DOHH2 (cell line): ENCODE measurements at regions not wholly inside any gene's neighbourhood (a gene's known extent, or its start where the extent isn't known, plus 50 kb on each side); places are given as distances from the start of the nearest gene placed in this dataset.

Experiments
- H3F3A ChIP-seq: fragments of 200-600 bp; sonication (generic), shearing (Covaris generic); 2 replicates; pipeline ENCODE4 v1.6.0; 2016; ENCODE audit warnings: antibody characterized with exemption, mild to moderate bottlenecking; ENCODE audit not compliant: control insufficient read depth, insufficient read depth
- H3K27ac ChIP-seq: fragments of 200-600 bp; sonication (generic); 2 replicates; pipeline ENCODE4 v1.5.1; 2014; ENCODE audit warnings: low read depth, mild to moderate bottlenecking, low read length, moderate library complexity
- H3K27me3 ChIP-seq: fragments of 200-600 bp; sonication (generic); 2 replicates; pipeline ENCODE4 v1.6.1; 2014; ENCODE audit warnings: mild to moderate bottlenecking, low read length, mixed read lengths; ENCODE audit not compliant: control insufficient read depth
- H3K36me3 ChIP-seq: fragments of 200-600 bp; sonication (generic); 2 replicates; pipeline ENCODE4 v1.6.1; 2014; ENCODE audit warnings: mild to moderate bottlenecking, low read length, moderate library complexity, mixed read lengths; ENCODE audit not compliant: control insufficient read depth
- H3K4me1 ChIP-seq: fragments of 200-600 bp; sonication (generic); 2 replicates; pipeline ENCODE4 v1.6.1; 2014; ENCODE audit warnings: mild to moderate bottlenecking, low read length, mixed read lengths; ENCODE audit not compliant: control insufficient read depth
- H3K4me2 ChIP-seq: fragments of 200-600 bp; sonication (generic); 2 replicates; pipeline ENCODE4 v1.6.0; 2014; ENCODE audit warnings: mild to moderate bottlenecking, low read length, moderate library complexity
- H3K4me3 ChIP-seq: fragments of 200-600 bp; sonication (generic); 2 replicates; pipeline ENCODE4 v1.5.1; 2014; ENCODE audit warnings: mild to moderate bottlenecking, low read length, mixed read lengths
- H3K79me2 ChIP-seq: fragments of 200-600 bp; sonication (generic); 2 replicates; pipeline ENCODE4 v1.6.1; 2014; ENCODE audit warnings: mild to moderate bottlenecking, low read length, mixed read lengths; ENCODE audit not compliant: control insufficient read depth
- H3K9me2 ChIP-seq: fragments of 200-600 bp; sonication (generic); replicated peaks from 2 replicates; pipeline ENCODE4 v1.6.1; 2014; ENCODE audit warnings: mild to moderate bottlenecking, low read length, mixed read lengths; ENCODE audit not compliant: control insufficient read depth
- H3K9me3 ChIP-seq: fragments of 200-600 bp; sonication (generic); 2 replicates; pipeline ENCODE4 v1.6.1; 2014; ENCODE audit warnings: antibody characterized with exemption, low read length, mixed read lengths; ENCODE audit not compliant: control insufficient read depth, insufficient read depth
- H4K20me1 ChIP-seq: fragments of 200-600 bp; sonication (generic); 2 replicates; pipeline ENCODE4 v1.6.0; 2014; ENCODE audit warnings: low read depth, mild to moderate bottlenecking, antibody characterized with exemption, low read length, moderate library complexity; ENCODE audit not compliant: control insufficient read depth, insufficient read depth
- EZH2phosphoT487 ChIP-seq: fragments of 200-600 bp; sonication (generic); IDR thresholded peaks from 2 replicates; pipeline ENCODE4 v1.6.1; 2017; ENCODE audit warnings: borderline replicate concordance, mild to moderate bottlenecking, antibody characterized with exemption, low read length, moderate library complexity, mixed read lengths
- TF ChIP-seq, protein P1 (sequence below): fragments of 200-600 bp; sonication (generic); IDR thresholded peaks from one replicate; pipeline ENCODE4 v1.5.1; 2014; ENCODE audit warnings: antibody characterized with exemption, mild to moderate bottlenecking, low read depth, low read length; ENCODE audit not compliant: poor library complexity, severe bottlenecking

DNA sequence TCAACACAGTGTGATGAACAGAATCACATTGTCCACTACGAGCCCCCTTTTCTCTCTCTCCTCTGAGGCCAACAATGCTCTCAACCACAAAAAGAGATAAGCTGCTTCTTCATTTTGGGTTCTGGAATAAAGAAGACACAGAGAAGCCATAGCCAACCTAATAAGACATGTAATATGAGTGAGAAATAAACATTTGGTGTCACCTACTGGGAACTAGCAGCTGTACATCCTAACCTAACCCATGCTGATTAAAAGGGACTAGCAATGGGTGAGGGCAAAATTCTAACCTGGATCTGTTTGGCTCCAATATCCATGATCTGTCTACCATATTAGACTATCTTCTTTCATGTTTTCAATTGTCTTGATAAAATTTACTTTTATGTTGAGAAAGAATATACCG lies 369.1 kb upstream of the MARCKS start:
- Histone ChIP-seq H3K4me3 (no peak overlapping the region), H3K79me2 (no peaks in the 10 kb centered on the region), H3F3A (no peaks in the 10 kb centered on the region), H3K4me1 (no peaks in the 10 kb centered on the region), H3K4me2 (no peak overlapping the region), H3K27me3 (no peaks in the 10 kb centered on the region), H3K27ac (no peak overlapping the region), H3K36me3 (no peaks in the 10 kb centered on the region), H4K20me1 (no peaks in the 10 kb centered on the region), H3K9me2 (no peaks in the 10 kb centered on the region), H3K9me3 (no peaks in the 10 kb centered on the region)
- TF ChIP-seq, protein P1, sequence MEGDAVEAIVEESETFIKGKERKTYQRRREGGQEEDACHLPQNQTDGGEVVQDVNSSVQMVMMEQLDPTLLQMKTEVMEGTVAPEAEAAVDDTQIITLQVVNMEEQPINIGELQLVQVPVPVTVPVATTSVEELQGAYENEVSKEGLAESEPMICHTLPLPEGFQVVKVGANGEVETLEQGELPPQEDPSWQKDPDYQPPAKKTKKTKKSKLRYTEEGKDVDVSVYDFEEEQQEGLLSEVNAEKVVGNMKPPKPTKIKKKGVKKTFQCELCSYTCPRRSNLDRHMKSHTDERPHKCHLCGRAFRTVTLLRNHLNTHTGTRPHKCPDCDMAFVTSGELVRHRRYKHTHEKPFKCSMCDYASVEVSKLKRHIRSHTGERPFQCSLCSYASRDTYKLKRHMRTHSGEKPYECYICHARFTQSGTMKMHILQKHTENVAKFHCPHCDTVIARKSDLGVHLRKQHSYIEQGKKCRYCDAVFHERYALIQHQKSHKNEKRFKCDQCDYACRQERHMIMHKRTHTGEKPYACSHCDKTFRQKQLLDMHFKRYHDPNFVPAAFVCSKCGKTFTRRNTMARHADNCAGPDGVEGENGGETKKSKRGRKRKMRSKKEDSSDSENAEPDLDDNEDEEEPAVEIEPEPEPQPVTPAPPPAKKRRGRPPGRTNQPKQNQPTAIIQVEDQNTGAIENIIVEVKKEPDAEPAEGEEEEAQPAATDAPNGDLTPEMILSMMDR, result no peak

DNA sequence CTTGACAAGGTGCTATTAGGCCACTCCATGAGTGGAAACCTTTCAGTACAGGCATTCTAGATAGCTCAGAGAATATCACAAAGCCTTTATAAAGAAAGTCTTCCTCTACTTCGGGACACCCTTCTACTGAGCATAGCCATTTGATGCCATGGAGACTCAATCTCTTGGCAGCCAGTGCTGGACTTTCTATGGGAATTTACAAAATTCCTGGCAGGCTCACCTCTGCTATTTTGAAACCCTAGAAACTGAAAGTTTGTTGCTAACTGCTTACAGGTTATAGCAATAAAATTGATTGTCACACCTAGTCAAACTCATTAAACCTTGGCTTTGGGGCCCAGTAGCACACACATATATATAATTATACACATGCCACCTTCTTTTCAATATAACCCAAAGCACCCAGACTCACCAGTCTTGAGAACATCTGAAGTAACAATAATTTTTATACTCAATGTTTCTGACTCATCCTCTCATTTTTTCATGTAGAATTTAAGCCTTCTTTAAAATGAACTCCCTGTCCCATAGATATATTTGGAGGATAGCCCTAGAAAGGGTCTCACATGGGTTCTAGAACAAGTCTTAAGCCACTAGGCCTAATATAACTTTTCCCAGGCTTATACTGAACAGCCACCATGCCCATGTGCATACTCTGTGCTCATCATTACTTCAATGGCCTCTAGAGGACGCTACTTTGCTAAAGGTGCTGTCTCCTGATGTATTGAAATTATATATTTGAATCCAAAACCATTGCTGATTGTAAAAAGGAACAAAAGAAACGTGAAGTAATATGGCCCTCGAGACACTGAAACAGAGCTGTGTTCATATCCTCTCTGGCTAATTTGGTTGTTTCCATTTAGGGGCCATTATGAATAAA lies 368.1 kb upstream of the MARCKS start:
- Histone ChIP-seq H3K4me2 (no peak overlapping the region), H4K20me1 (no peaks in the 10 kb centered on the region), H3K27me3 (no peaks in the 10 kb centered on the region), H3K9me2 (no peaks in the 10 kb centered on the region), H3F3A (no peaks in the 10 kb centered on the region), H3K9me3 (no peaks in the 10 kb centered on the region), H3K27ac (no peak overlapping the region), H3K79me2 (no peaks in the 10 kb centered on the region), H3K4me3 (no peak overlapping the region), H3K4me1 (no peaks in the 10 kb centered on the region), H3K36me3 (no peaks in the 10 kb centered on the region)
- TF ChIP-seq EZH2phosphoT487, result no peak
- TF ChIP-seq, protein P1, result peak; percentile 36

DNA sequence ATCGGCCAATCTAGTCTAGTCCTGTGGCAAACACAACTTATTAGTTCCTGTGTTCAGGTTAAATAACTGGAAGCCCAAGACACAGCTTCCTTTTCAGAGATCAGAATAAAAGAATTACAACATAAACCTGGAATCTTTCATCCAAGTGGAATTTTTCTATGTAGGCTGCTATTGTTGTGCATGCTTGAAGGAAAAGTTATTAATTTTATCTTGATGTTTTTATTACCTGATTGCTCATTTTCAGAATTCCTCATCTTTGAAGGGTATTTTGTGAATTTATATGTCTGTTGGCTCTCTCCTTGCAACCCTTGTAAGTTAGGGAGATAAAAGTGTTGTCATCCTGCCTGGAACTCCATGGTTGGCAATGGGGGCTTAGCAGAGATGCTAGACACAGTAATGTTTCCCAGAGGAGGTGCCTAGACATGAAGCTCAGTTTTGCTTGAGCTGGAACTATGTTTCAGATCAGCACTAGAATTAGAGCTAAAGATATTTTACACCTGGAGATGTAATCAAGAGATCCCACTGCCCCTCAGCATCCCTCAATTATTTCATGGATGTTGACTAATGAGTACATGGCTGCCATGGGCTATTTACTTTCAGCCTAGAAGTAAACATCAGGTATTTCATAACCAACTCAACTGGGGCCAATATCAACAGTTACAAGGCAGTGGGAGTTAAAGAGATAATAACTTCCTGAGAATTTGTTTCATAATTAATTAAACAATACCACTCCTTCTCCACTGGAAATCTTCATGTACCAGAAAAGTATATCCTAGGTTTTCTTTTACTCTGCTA lies 367.0 kb upstream of the MARCKS start:
- H3F3A ChIP-seq, result no peaks in the 10 kb centered on the region
- 0 out of 2 replicates have a peak, but pooled peaks cover 3% of the 10 kb centered on the region for H3K27me3 ChIP-seq
- H3K4me3 ChIP-seq, result no peak overlapping the region
- no peak for TF ChIP-seq EZH2phosphoT487
- TF ChIP-seq, protein P1, result no peak
- no peaks in the 10 kb centered on the region for H3K9me3 ChIP-seq
- no peaks in the 10 kb centered on the region for H3K79me2 ChIP-seq
- no peak overlapping the region for H3K4me2 ChIP-seq
- no peaks in the 10 kb centered on the region for H4K20me1 ChIP-seq
- no peaks in the 10 kb centered on the region for H3K36me3 ChIP-seq
- H3K4me1 ChIP-seq, result no peaks in the 10 kb centered on the region
- no peak overlapping the region for H3K27ac ChIP-seq
- H3K9me2 ChIP-seq, result no peaks in the 10 kb centered on the region
